Astrocyte of the spinal cord (primary cell): ENCODE measurements at regions not wholly inside any gene's neighbourhood (a gene's known extent, or its start where the extent isn't known, plus 50 kb on each side); places are given as distances from the start of the nearest gene placed in this dataset.

Experiments
- DNase-seq: peaks from one replicate; pipeline ENCODE4 v3.0.0; 2011; ENCODE audit warnings: low read depth, low spot score
- H3K4me3 ChIP-seq: 2 replicates; pipeline ENCODE4 v1.5.1; 2011; ENCODE audit warnings: low read depth, mild to moderate bottlenecking, low read length, moderate library complexity
- CTCF ChIP-seq: IDR thresholded peaks from 2 replicates; pipeline ENCODE4 v1.5.1; 2012; ENCODE audit warnings: low read depth, mild to moderate bottlenecking, low read length, inconsistent platforms
- in situ Hi-C: cut with HindIII; loops from 2 replicates; pipeline ENCODE4 v1.10.0; 2017; ENCODE audit warnings: low sequenced_read_pairs

- in situ Hi-C loops, result no loop called here
- no peak for TF ChIP-seq CTCF
- no peak overlapping the region for H3K4me3 ChIP-seq
- DNase-seq, result no peak
Observed at GRCh38 chr4:114389070-114389685, 209.4 kb upstream of the UGT8 start.

GRCh38 chr4:114393295-114394038, 205.1 kb upstream of the UGT8 start:
- DNase-seq, result no peak
- in situ Hi-C loops, result no loop called here
- no peak for TF ChIP-seq CTCF
- no peak overlapping the region for H3K4me3 ChIP-seq

- DNase-seq, result peak; percentile 8
- H3K4me3 ChIP-seq, result no peak overlapping the region
- TF ChIP-seq CTCF, result no peak
- in situ Hi-C loops, result no loop called here
Observed at GRCh38 chr4:114396808-114397207, 201.8 kb upstream of the UGT8 start.

GRCh38 chr4:114398410-114398809, 200.2 kb upstream of the UGT8 start:
- H3K4me3 ChIP-seq, result no peak overlapping the region
- no peak for TF ChIP-seq CTCF
- DNase-seq, result no peak
- in situ Hi-C loops, result no loop called here

GRCh38 chr4:114399105-114399504, 199.5 kb upstream of the UGT8 start:
- DNase-seq, result no peak
- TF ChIP-seq CTCF, result no peak
- no peak overlapping the region for H3K4me3 ChIP-seq
- in situ Hi-C loops, result no loop called here

- TF ChIP-seq CTCF, result no peak
- peak; percentile 5 for DNase-seq
- in situ Hi-C loops, result no loop called here
- no peak overlapping the region for H3K4me3 ChIP-seq
Observed at GRCh38 chr4:114400531-114400930, 198.1 kb upstream of the UGT8 start.
